HEK293 (cell line): ENCODE measurements at regions not wholly inside any gene's neighbourhood (a gene's known extent, or its start where the extent isn't known, plus 50 kb on each side); places are given as distances from the start of the nearest gene placed in this dataset.

Experiments used
- CTCF ChIA-PET: fragments of 350-600 bp; formaldehyde crosslinking; extraction: SDS; loops from one replicate; lab custom pipeline; 2021; ENCODE audit warnings: antibody characterized with exemption; lab: Yijun Ruan, JAX
- POLR2A ChIA-PET: fragments of 300-600 bp; formaldehyde crosslinking; extraction: SDS; loops from one replicate; lab custom pipeline; 2020; ENCODE audit warnings: antibody characterized with exemption, inconsistent platforms; lab: Yijun Ruan, JAX
- H3K27ac ChIP-seq: fragments of 200-500 bp; sonication (Bioruptor generic); 2 replicates; pipeline ENCODE4 v1.5.1; 2014; ENCODE audit warnings: low read depth, low read length, control low read depth, inconsistent platforms; ENCODE audit errors: extremely low read depth
- H3K36me3 ChIP-seq, 2 experiments: fragments of 200-500 bp in 1 of 2; sonication (Bioruptor generic) in 1 of 2; 1 replicate in 1 of 2; 2 replicates in 1 of 2; pipeline ENCODE4 v1.5.1; 2014 to 2017; ENCODE audit warnings: inconsistent platforms in 2 of 2, low read length in 2 of 2; ENCODE audit not compliant: control insufficient read depth in 2 of 2, insufficient read depth in 1 of 2
- H3K4me1 ChIP-seq: fragments of 200-500 bp; sonication (Bioruptor generic); 2 replicates; pipeline ENCODE4 v1.5.1; 2014; ENCODE audit warnings: mild to moderate bottlenecking, low read length, inconsistent platforms; ENCODE audit not compliant: control insufficient read depth, insufficient read depth
- H3K4me3 ChIP-seq: 2 replicates; pipeline ENCODE4 v1.5.1; 2011; ENCODE audit warnings: low read depth, mild to moderate bottlenecking, control low read depth, low read length, moderate library complexity
- H3K9me3 ChIP-seq: fragments of 200-500 bp; sonication (Bioruptor generic); 2 replicates; pipeline ENCODE4 v1.5.1; 2014; ENCODE audit warnings: low read depth, low read length, inconsistent platforms; ENCODE audit not compliant: control insufficient read depth, insufficient read depth
- ATF2 ChIP-seq: fragments of 450-650 bp; formaldehyde crosslinking; IDR thresholded peaks from 2 replicates; pipeline ENCODE4 v1.5.1; 2016; ENCODE audit warnings: missing biosample characterization, missing genetic modification characterization, low read depth
- ELK4 ChIP-seq: IDR thresholded peaks from 2 replicates; pipeline ENCODE4 v1.6.1; 2011; ENCODE audit warnings: mild to moderate bottlenecking, low read depth, low read length, borderline replicate concordance
- WT1 ChIP-seq: fragments of 450-650 bp; formaldehyde crosslinking; IDR thresholded peaks from 2 replicates; pipeline ENCODE4 v1.5.1; 2016; ENCODE audit warnings: missing biosample characterization, missing genetic modification characterization
- ZBTB21 ChIP-seq: fragments of 450-650 bp; formaldehyde crosslinking; IDR thresholded peaks from 2 replicates; pipeline ENCODE4 v1.5.1; 2017; ENCODE audit warnings: missing biosample characterization, missing genetic modification characterization
- ZBTB44 ChIP-seq: fragments of 450-650 bp; IDR thresholded peaks from 2 replicates; pipeline ENCODE4 v1.5.1; 2018; ENCODE audit warnings: missing biosample characterization, mild to moderate bottlenecking, missing genetic modification characterization
- ZBTB7A ChIP-seq: fragments of 450-650 bp; formaldehyde crosslinking; IDR thresholded peaks from 2 replicates; pipeline ENCODE4 v1.5.1; 2016; ENCODE audit warnings: low read depth, missing biosample characterization, missing genetic modification characterization
- ZEB2 ChIP-seq: fragments of 450-650 bp; formaldehyde crosslinking; IDR thresholded peaks from 2 replicates; pipeline ENCODE4 v1.5.1; 2016; ENCODE audit warnings: missing biosample characterization, missing genetic modification characterization
- ZFP41 ChIP-seq: fragments of 450-650 bp; formaldehyde crosslinking; IDR thresholded peaks from 2 replicates; pipeline ENCODE4 v1.5.1; 2016; ENCODE audit warnings: missing biosample characterization, missing genetic modification characterization, borderline replicate concordance
- ZNF16 ChIP-seq: fragments of 450-650 bp; formaldehyde crosslinking; IDR thresholded peaks from 2 replicates; pipeline ENCODE4 v1.5.1; 2016; ENCODE audit warnings: low read depth, missing biosample characterization, missing genetic modification characterization
- ZNF221 ChIP-seq: fragments of 450-650 bp; formaldehyde crosslinking; IDR thresholded peaks from 2 replicates; pipeline ENCODE4 v1.5.1; 2017; ENCODE audit warnings: missing biosample characterization, missing genetic modification characterization, borderline replicate concordance
- ZNF266 ChIP-seq: fragments of 450-650 bp; formaldehyde crosslinking; IDR thresholded peaks from 2 replicates; pipeline ENCODE4 v1.5.1; 2016; ENCODE audit warnings: missing biosample characterization, missing genetic modification characterization, low read depth
- ZNF274 ChIP-seq, 2 experiments: fragments of 200-500 bp in 1 of 2; fragments of 450-650 bp in 1 of 2; sonication (Bioruptor generic) in 1 of 2; formaldehyde crosslinking in 1 of 2; IDR thresholded peaks; 2 replicates each; pipeline versions ENCODE4 v1.5.1 to v1.6.1; 2014 to 2016; ENCODE audit warnings: borderline replicate concordance in 1 of 2, inconsistent platforms in 1 of 2, low read length in 1 of 2, missing biosample characterization in 1 of 2, missing genetic modification characterization in 1 of 2
- ZNF280D ChIP-seq: fragments of 450-650 bp; formaldehyde crosslinking; IDR thresholded peaks from 2 replicates; pipeline ENCODE4 v1.5.1; 2016; ENCODE audit warnings: missing biosample characterization, missing genetic modification characterization
- ZNF391 ChIP-seq: fragments of 450-650 bp; formaldehyde crosslinking; IDR thresholded peaks from 2 replicates; pipeline ENCODE4 v1.5.1; 2016; ENCODE audit warnings: low read depth, missing biosample characterization, missing genetic modification characterization, borderline replicate concordance
- ZNF629 ChIP-seq: fragments of 450-650 bp; formaldehyde crosslinking; IDR thresholded peaks from 2 replicates; pipeline ENCODE4 v1.5.1; 2017; ENCODE audit warnings: missing biosample characterization, missing genetic modification characterization
- ZNF830 ChIP-seq: fragments of 450-650 bp; IDR thresholded peaks from 2 replicates; pipeline ENCODE4 v1.5.0; 2018; ENCODE audit warnings: missing biosample characterization, missing genetic modification characterization, low read depth, mild to moderate bottlenecking, moderate library complexity
- ZSCAN30 ChIP-seq: fragments of 450-650 bp; IDR thresholded peaks from 2 replicates; pipeline ENCODE4 v1.5.1; 2018; ENCODE audit warnings: missing biosample characterization, mild to moderate bottlenecking, missing genetic modification characterization, moderate library complexity

DNA sequence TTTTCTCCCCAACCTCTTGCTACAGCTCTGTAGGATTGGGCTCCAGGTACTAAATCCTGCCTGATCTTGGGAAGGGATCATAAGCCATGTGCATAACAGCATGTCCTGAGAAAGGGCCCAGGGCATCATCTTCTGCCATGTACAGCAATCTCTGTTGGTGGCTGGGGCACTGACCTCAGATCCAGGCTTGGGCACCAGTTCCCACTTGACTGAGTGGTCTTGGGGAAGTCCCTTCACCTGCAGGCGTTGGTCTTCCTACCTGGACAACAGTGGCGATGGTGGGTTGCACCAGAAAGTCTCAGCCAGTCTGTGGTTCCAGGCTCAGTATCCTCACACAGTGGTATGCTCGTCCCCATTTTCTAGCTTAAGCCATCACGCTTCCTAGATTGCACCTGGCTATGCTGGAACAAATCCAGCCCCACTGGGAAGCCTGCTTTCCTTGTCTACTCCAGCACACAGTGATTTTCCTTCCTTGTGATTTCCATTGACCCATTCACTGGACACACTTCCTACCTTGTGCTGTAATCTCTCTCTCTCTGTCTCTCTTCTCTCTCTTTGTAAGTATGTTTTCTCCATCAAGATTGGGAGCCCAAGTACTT is 121.7 kb upstream of the PITX1 start:
- CTCF ChIA-PET, result interaction anchor here (0.9 kb wide), 1 partner anchor 240 kb away, joined by 3 read pairs; no protein-coding TSS in a partner anchor
- TF ChIP-seq ZNF16 (tag by site-specific recombination), result no peak
- no peak for TF ChIP-seq ZEB2 (tag by site-specific recombination)
- TF ChIP-seq ZSCAN30 (tag by site-specific recombination), result no peak
- no peak for TF ChIP-seq ZNF830 (tag by site-specific recombination)
- TF ChIP-seq ELK4, result no peak
- no peak for TF ChIP-seq WT1 (tag by site-specific recombination)
- TF ChIP-seq ZBTB44 (tag by site-specific recombination), result no peak
- no peak for TF ChIP-seq ZNF280D (tag by site-specific recombination)
- no peak for TF ChIP-seq ZNF266 (tag by site-specific recombination)
- TF ChIP-seq ZNF629 (tag by site-specific recombination), result no peak
- TF ChIP-seq ZNF274 (IDR thresholded peaks at IDR 0.05; ENCODE audit: low read length), result no peak
- TF ChIP-seq ZNF274 (tag by site-specific recombination; IDR thresholded peaks at IDR 0.05; ENCODE audit: borderline replicate concordance), result no peak
- TF ChIP-seq ZNF391 (tag by site-specific recombination), result no peak
- no peak for TF ChIP-seq ZNF221 (tag by site-specific recombination)
- no peak for TF ChIP-seq ZBTB7A (tag by site-specific recombination)
- no peak for TF ChIP-seq ATF2 (tag by site-specific recombination)
- TF ChIP-seq ZBTB21 (tag by site-specific recombination), result no peak
- no peak for TF ChIP-seq ZFP41 (tag by site-specific recombination)
- TF ChIP-seq, all 188 proteins: peak for 0
- no peaks in the 10 kb centered on the region for H3K4me1 ChIP-seq
- H3K4me3 ChIP-seq, result no peak overlapping the region
- POLR2A ChIA-PET, result no interaction called here
- H3K36me3 ChIP-seq, result no peaks in the 10 kb centered on the region
- H3K9me3 ChIP-seq, result no peaks in the 10 kb centered on the region
- H3K27ac ChIP-seq, result no peak overlapping the region
